HCT116 (cell line): ENCODE measurements at regions not wholly inside any gene's neighbourhood (a gene's known extent, or its start where the extent isn't known, plus 50 kb on each side); places are given as distances from the start of the nearest gene placed in this dataset.
"Not testable (repeated sequence)": the region's sequence is repeated elsewhere in the genome, so short reads cannot be mapped to it uniquely, and the experiment has no call there.

Source experiments
- POLR2AphosphoS5 ChIP-seq: IDR thresholded peaks from 2 replicates; pipeline ENCODE4 v1.6.1; 2011; ENCODE audit warnings: mild to moderate bottlenecking, low read depth, low read length, moderate library complexity
- TF ChIP-seq, protein P1 (sequence below), 3 experiments: fragments of 200-600 bp in 1 of 3; sonication (generic) in 1 of 3; IDR thresholded peaks in 2 of 3; conservative IDR thresholded peaks in 1 of 3; 2 replicates each; pipeline ENCODE4 v1.5.1; 2012 to 2017; ENCODE audit warnings: low read depth in 2 of 3, low read length in 2 of 3, antibody characterized with exemption in 1 of 3, borderline replicate concordance in 1 of 3, control low read depth in 1 of 3, mild to moderate bottlenecking in 1 of 3, mixed read lengths in 1 of 3, mixed run types in 1 of 3, moderate library complexity in 1 of 3; ENCODE audit not compliant: insufficient read depth in 1 of 3
- TF ChIP-seq, protein P2 (sequence below): IDR thresholded peaks from 2 replicates; pipeline ENCODE4 v1.6.1; 2012

DNA sequence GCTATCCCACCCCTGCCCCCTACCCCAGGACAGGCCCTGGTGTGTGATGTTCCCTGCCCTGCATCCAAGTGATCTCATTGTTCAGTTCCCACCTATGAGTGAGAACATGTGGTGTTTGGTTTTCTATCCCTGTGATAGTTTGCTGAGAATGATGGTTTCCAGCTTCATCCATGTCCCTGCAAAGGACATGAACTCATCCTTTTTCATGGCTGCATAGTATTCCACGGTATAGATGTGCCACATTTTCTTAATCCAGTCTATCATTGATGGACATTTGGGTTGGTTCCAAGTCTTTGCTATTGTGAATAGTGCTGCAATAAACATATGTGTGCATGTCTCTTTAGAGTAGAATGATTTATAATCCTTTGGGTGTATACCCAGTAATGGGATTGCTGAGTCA, 326.9 kb upstream of the SPAG17 start:
- TF ChIP-seq, protein P1, sequence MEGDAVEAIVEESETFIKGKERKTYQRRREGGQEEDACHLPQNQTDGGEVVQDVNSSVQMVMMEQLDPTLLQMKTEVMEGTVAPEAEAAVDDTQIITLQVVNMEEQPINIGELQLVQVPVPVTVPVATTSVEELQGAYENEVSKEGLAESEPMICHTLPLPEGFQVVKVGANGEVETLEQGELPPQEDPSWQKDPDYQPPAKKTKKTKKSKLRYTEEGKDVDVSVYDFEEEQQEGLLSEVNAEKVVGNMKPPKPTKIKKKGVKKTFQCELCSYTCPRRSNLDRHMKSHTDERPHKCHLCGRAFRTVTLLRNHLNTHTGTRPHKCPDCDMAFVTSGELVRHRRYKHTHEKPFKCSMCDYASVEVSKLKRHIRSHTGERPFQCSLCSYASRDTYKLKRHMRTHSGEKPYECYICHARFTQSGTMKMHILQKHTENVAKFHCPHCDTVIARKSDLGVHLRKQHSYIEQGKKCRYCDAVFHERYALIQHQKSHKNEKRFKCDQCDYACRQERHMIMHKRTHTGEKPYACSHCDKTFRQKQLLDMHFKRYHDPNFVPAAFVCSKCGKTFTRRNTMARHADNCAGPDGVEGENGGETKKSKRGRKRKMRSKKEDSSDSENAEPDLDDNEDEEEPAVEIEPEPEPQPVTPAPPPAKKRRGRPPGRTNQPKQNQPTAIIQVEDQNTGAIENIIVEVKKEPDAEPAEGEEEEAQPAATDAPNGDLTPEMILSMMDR (IDR thresholded peaks at IDR 0.05 in 2 of 3, conservative IDR thresholded peaks at IDR 0.05 in 1 of 3; ENCODE audit: borderline replicate concordance in 1 of 3, insufficient read depth in 1 of 3, low read depth in 2 of 3, low read length in 2 of 3), result not testable (repeated sequence)
- not testable (repeated sequence) for TF ChIP-seq POLR2AphosphoS5
- TF ChIP-seq, protein P2, sequence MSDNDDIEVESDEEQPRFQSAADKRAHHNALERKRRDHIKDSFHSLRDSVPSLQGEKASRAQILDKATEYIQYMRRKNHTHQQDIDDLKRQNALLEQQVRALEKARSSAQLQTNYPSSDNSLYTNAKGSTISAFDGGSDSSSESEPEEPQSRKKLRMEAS, result not testable (repeated sequence)
